ENCODE measurements at regions not wholly inside any gene's neighbourhood (a gene's known extent, or its start where the extent isn't known, plus 50 kb on each side); places are given as distances from the start of the nearest gene placed in this dataset.

- no peak for DNase-seq (ENCODE audit: low spot score)
- WGBS (ENCODE audit: low lambda C conversion rate, missing lambda C conversion rate), result 93% methylated on average over 12 of the region's 12 CpGs
- H2AFZ ChIP-seq, result no peak overlapping the region
- no peaks in the 10 kb centered on the region for H3K4me1 ChIP-seq (ENCODE audit: insufficient read depth)
- no peak overlapping the region for H3K4me2 ChIP-seq
- H3K9me2 ChIP-seq (replicated peaks; ENCODE audit: insufficient read depth), result no peaks in the 10 kb centered on the region
- H3K27ac ChIP-seq, result no peak overlapping the region
- H3K36me3 ChIP-seq (replicated peaks; ENCODE audit: insufficient read depth, low read depth), result no peaks in the 10 kb centered on the region
- no peak for TF ChIP-seq CTCF (IDR thresholded peaks at IDR 0.05; ENCODE audit: poor library complexity)
- no peak for TF ChIP-seq EZH2 (IDR thresholded peaks at IDR 0.05; ENCODE audit: borderline replicate concordance)
- no peak for TF ChIP-seq EZH2phosphoT487 (IDR thresholded peaks at IDR 0.05; ENCODE audit: low read depth, severe bottlenecking, unreplicated experiment)
- H3K79me2 ChIP-seq, result no peaks in the 10 kb centered on the region
- no peaks in the 10 kb centered on the region for H3K27me3 ChIP-seq
- H3K9me3 ChIP-seq (ENCODE audit: low read depth), result no peaks in the 10 kb centered on the region
- no peak overlapping the region for H3K4me3 ChIP-seq
- no peaks in the 10 kb centered on the region for H4K20me1 ChIP-seq (ENCODE audit: insufficient read depth, poor library complexity, severe bottlenecking)
Measured at GRCh38 chr16:72471317-72471924, 299.5 kb upstream of the PMFBP1 start.

DNA sequence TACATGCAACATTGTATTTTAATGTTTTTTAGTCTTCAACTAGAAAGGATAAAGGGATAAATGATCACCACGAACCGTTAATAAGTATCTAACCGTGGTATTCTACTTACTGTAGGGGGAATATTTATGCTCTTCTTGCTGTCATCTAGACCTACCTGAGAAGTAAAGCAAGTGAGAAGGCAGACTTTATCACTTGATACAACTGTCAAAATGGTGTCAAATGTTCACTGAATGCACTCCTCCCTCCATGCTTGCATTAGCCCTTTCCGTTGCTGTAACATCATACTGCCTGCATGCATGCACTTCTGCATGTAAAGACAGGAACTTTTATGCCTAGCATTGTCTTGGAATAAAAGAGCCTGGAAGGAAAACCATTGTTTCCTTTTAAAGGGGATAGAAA is 298.6 kb upstream of the PMFBP1 start:
- no peaks in the 10 kb centered on the region for H3K36me3 ChIP-seq (replicated peaks; ENCODE audit: insufficient read depth, low read depth)
- H3K9me3 ChIP-seq (ENCODE audit: low read depth), result no peaks in the 10 kb centered on the region
- 95% methylated on average over 4 of the region's 4 CpGs for WGBS (ENCODE audit: low lambda C conversion rate, missing lambda C conversion rate)

GRCh38 chr16:72469932-72470331 is 298.0 kb upstream of the PMFBP1 start:
- no peaks in the 10 kb centered on the region for H3K4me1 ChIP-seq (ENCODE audit: insufficient read depth)
- no peaks in the 10 kb centered on the region for H3K9me3 ChIP-seq (ENCODE audit: low read depth)
- H3K27me3 ChIP-seq, result no peaks in the 10 kb centered on the region
- 81% methylated on average over 2 of the region's 2 CpGs for WGBS (ENCODE audit: low lambda C conversion rate, missing lambda C conversion rate)
- no peak overlapping the region for H3K4me2 ChIP-seq
- H2AFZ ChIP-seq, result no peak overlapping the region
- TF ChIP-seq EZH2 (IDR thresholded peaks at IDR 0.05; ENCODE audit: borderline replicate concordance) (no peak), EZH2phosphoT487 (IDR thresholded peaks at IDR 0.05; ENCODE audit: low read depth, severe bottlenecking, unreplicated experiment) (no peak), CTCF (IDR thresholded peaks at IDR 0.05; ENCODE audit: poor library complexity) (no peak)
- no peak overlapping the region for H3K27ac ChIP-seq
- no peaks in the 10 kb centered on the region for H3K79me2 ChIP-seq
- H3K4me3 ChIP-seq, result no peak overlapping the region
- DNase-seq (ENCODE audit: low spot score), result no peak
- no peaks in the 10 kb centered on the region for H3K36me3 ChIP-seq (replicated peaks; ENCODE audit: insufficient read depth, low read depth)
- H3K9me2 ChIP-seq (replicated peaks; ENCODE audit: insufficient read depth), result no peaks in the 10 kb centered on the region
- H4K20me1 ChIP-seq (ENCODE audit: insufficient read depth, poor library complexity, severe bottlenecking), result no peaks in the 10 kb centered on the region

More for the DNA sequence above, 298.6 kb upstream of the PMFBP1 start:
- DNase-seq (ENCODE audit: low spot score), result no peak
- no peaks in the 10 kb centered on the region for H3K79me2 ChIP-seq
- H4K20me1 ChIP-seq (ENCODE audit: insufficient read depth, poor library complexity, severe bottlenecking), result no peaks in the 10 kb centered on the region
- no peaks in the 10 kb centered on the region for H3K27me3 ChIP-seq
- H3K4me1 ChIP-seq (ENCODE audit: insufficient read depth), result no peaks in the 10 kb centered on the region
- H3K9me2 ChIP-seq (replicated peaks; ENCODE audit: insufficient read depth), result no peaks in the 10 kb centered on the region
- no peak overlapping the region for H2AFZ ChIP-seq
- no peak overlapping the region for H3K4me3 ChIP-seq
- H3K27ac ChIP-seq, result no peak overlapping the region
- H3K4me2 ChIP-seq, result no peak overlapping the region
- TF ChIP-seq CTCF (IDR thresholded peaks at IDR 0.05; ENCODE audit: poor library complexity) (no peak), EZH2 (IDR thresholded peaks at IDR 0.05; ENCODE audit: borderline replicate concordance) (no peak), EZH2phosphoT487 (IDR thresholded peaks at IDR 0.05; ENCODE audit: low read depth, severe bottlenecking, unreplicated experiment) (no peak)

- Histone ChIP-seq H3K9me3 (ENCODE audit: low read depth) (no peaks in the 10 kb centered on the region), H3K4me2 (no peak overlapping the region), H3K36me3 (replicated peaks; ENCODE audit: insufficient read depth, low read depth) (no peaks in the 10 kb centered on the region), H3K27me3 (no peaks in the 10 kb centered on the region), H3K4me1 (ENCODE audit: insufficient read depth) (no peaks in the 10 kb centered on the region), H3K27ac (no peak overlapping the region), H3K79me2 (no peaks in the 10 kb centered on the region), H2AFZ (no peak overlapping the region), H3K9me2 (replicated peaks; ENCODE audit: insufficient read depth) (no peaks in the 10 kb centered on the region), H4K20me1 (ENCODE audit: insufficient read depth, poor library complexity, severe bottlenecking) (no peaks in the 10 kb centered on the region), H3K4me3 (no peak overlapping the region)
- no peak for DNase-seq (ENCODE audit: low spot score)
- TF ChIP-seq EZH2 (IDR thresholded peaks at IDR 0.05; ENCODE audit: borderline replicate concordance) (no peak), EZH2phosphoT487 (IDR thresholded peaks at IDR 0.05; ENCODE audit: low read depth, severe bottlenecking, unreplicated experiment) (no peak), CTCF (IDR thresholded peaks at IDR 0.05; ENCODE audit: poor library complexity) (no peak)
Measured at GRCh38 chr16:72468582-72468981, 296.6 kb upstream of the PMFBP1 start.

Measured in hepatocyte (in vitro differentiated cells).